ENCODE measurements at regions not wholly inside any gene's neighbourhood (a gene's known extent, or its start where the extent isn't known, plus 50 kb on each side); places are given as distances from the start of the nearest gene placed in this dataset.

DNA sequence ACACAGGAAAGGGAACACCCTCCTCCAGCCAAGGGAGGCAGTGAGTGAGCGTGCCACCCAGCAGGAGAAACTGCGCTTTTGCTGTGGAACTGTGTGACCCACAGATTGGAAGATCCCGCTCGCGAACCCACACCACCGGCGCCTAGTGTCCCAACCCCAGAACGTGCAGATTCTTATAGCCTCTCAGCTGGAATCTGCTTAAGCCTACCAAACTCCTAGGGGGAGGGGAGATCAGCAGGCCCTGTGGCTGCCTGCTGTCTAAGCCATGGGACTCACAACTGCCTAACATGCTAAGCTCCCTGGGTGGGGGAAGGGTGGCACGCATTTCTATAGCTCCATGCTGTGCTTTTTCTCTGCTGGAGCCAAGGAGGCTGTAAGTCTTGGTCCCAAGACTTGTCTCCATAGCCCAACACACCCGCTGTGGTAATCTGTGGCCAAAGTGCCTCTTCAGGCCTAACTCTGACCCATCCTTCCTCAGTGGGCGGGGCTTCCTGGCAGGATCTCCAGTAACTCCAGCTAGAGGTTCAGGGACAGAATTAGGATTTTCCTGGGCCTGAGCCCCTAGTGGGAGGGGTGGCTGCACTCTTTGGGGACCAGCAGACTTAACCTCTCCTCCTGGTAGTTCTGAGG is 485.0 kb downstream of the TAF11L14 start:
- DNase-seq: no peak

DNA sequence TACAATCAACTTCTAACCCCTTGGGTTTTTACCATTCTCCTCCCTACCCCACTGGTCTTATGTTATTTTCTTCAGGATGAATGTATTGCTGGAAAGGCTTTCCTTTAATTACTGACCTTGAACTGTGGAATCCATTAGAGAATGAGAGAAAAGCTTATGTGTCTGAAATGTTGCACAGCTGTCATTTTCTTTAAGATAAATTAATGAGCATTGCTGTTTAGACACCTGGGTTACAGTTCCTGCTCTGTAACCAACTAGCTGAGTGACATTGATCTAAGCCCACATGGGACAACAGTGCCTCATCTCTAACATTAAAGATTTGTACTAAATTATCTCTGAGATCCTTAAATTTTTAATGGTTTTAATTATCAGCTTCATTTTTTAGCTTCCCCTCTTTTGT is 507.0 kb downstream of the TAF11L14 start:
- no peak for DNase-seq

DNA sequence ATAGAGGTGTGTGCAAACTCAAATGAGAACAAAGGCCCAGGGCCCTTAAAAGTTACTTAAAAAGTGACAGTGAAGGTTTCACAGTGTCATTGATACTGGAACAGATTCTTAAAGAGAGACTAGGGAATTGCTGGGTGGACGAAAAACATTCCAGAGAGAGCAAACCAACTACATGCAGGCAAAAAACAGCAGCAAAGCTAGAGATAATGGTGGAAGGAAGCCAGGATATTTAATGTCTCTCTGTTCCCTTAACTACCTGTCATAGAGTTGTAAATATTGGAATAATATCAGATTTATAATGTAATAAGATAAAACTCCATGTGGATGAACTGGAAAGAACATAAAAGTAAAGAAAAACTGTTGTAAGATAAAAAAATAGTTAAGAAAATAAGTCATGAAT is 508.6 kb downstream of the TAF11L14 start:
- no peak for DNase-seq

DNA sequence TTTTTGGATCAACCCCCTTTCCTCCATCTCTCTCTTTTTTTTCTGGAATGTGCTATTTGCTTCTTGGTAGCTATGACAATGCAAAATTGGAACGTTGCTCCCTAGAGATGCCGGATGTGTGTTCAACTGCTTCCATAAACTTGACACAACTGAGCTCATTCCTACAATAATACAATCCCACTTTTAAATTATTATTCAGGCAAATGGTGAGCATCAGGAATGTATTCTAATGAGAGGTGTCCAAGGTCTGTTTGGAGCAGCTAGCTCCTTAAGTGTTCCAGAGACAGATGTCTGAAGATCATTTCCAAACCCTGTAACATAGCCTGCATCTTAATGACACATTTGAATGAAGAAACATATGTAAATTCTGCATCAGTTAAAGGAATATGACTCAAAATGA is 518.4 kb downstream of the TAF11L14 start:
- no peak for DNase-seq

DNA sequence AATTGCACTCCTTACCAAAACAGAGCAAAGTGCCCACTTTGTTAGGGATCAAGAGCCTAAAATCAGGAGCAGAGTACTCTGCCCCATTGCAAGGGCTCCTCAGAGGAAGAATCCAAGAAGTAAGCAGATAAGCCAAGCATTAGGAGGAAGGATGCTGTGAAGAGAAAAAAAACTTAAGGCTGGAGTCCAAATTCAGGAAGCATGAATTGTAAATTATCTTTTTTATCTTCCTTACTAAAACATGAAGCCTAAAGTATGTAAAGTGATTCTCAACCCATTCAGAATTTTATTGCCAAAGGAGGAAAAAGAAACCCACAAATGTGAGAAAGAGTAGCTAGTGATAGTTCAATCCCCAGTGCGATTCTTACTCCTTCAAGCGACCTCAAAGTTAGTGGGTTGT is 523.9 kb downstream of the TAF11L14 start:
- DNase-seq: no peak

DNA sequence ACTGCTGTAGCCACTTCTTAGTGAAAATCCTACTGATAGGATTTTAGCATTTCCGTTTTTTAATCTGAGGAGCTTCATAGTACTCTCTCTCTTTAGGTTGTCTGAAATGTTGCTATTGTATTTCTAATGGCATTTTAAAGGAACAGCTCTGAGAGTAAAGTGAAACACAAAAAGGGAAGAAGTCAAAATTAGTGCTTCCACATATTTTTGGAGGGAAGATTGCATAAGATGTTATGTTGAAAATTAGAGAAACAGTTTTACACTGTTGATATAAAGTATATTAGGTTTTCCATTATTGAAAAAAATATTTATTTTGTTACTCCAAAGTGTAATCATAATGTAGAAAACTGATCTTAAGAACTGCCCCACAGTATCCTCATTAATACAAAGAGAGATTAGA is 525.1 kb downstream of the TAF11L14 start:
- DNase-seq: no peak

DNA sequence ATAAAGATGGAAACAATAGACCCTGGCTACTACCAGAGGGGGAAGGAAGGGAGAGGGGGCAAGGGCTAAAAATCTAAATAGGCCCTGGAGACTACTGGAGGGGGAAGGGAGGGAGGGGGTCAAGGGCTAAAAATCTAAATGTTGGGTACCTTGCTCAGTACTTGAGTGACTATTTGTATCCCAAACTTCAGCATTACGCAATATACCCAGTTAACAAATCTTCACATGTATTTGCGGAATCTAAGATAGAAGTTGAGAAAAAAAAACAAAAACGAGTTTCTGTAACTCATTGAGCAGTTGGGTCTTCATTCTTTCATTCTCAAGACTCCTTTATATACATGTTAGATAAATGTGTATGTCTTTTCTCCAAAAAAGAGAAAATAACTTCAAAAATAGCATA is 537.4 kb downstream of the TAF11L14 start:
- DNase-seq: no peak

DNA sequence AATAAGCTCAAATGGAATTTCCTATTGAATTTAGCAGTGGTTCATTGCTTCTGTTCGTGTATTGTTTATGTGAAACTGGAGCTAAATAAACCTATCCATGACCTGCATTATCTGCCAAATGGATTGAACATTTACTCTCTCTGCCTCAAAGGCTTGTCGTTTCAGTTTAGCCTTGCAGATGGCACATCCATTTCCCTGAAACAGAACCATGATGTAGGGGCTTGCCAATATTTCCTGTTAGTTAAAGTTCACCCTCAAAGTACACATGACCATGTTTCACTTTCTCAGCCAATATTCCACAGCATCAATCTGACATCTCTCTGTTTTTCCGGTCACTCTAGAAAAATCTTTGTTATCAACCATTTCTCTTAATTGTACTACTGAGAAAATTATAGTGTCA is 545.3 kb downstream of the TAF11L14 start:
- no peak for DNase-seq

DNA sequence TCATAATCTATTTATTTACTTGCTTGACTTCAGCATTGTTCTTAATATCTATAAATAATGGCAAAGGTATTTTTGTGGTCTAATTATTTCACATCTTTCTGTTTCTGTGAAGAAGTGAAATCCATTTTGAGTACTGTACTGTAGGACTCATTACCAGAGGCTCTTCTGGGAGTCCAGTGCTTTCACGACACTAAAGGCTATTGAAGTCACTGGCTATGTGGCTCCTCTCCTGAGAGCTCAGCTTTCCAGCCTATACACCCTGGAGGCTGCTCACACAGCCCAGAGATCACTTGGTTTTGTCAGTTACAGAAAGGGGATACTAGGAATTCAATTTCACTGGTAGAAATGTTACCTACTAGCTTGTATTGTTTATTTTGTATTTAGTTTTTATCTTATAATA is 547.3 kb downstream of the TAF11L14 start:
- DNase-seq: no peak

DNA sequence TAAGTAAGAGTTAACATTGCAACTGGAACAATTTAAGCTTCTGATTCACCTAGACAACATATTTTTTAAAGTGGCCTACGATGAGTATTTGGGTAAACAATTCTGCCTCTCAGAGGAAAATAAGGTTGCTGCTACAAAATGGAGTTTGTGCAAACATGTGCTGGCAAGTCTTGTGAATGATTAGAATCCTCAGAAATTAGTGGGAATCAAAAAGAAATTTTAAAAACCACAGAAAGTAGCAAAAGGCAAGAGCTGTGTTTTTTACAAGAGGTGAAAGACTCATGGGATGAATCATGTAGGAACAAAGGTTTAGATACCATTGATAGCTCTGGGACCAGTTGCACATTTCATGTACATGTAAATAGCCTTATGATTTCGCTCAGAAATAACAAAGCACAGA is 561.6 kb downstream of the TAF11L14 start:
- no peak for DNase-seq

DNA sequence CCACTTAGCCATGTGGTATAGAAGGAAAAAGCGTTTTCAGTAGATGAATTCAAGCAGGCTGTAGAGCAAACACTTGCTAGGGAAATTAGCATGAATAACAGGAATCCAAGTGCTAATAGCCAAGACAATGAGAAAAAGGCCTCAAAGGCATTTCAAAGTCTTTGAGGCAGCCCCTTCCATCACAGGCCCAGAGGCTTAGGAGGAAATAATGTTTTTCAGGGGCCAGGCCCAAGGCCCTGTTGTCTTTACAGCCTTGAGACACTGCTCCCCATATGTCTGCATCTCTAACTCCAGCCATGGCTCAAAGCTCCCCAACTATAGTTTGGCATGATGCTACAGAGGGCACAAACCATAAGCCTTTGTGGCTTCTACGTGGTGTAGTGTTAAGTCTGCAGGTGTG is 563.5 kb downstream of the TAF11L14 start:
- DNase-seq: no peak

DNA sequence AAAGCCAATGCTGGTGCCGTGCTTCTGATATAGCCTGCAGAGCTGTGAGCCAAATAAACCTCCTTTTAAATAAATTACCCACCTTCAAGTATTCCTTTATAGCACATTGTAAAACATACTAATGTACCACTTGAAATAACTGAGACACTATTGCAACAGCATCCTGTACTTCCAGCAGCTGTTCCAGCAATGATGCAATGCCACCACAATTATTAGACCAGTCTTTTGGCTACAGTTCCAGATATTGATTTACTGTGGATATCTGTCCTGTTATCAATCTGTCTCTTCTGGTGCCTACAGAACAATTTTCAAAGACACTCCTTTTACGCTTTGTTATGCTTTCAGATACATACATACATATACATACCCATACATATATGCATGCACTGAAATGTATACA is 567.9 kb downstream of the TAF11L14 start:
- DNase-seq: no peak

DNA sequence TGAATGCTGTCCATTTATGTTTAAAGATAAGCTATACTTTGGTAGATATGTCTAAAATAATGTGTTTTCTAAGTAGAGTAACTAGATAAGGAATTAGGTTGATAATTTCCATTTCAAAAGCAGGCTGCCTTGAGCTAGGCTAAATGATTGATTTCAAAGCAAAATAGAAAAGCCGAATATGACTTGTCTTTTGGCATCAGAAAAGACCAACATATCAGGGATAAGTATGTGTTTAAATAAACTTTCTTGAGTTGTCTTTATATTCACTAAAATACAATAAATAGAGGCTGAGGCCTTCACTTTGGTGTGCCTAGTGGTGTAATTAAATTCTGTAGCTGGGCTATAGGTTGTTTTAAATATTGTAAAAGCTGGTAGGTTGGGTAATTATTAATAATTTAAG is 569.0 kb downstream of the TAF11L14 start:
- DNase-seq: no peak

DNA sequence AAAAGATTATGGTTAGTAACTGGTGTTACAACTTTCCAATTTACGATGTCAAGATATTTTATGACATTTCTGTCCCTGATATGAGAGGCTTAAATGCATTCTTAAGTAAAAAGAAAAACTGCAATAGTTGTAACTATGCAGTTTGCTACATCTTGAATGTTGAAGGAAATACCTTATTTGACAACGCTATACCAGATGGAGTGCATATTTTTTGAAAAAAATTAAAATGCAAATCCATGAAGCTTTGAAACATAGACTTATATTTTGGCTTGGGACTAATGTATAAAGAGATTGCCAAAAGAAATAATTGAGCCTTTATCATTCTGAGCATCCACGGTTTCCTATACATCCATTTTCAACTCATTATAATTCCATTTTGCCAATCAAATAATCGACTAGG is 579.4 kb downstream of the TAF11L14 start:
- no peak for DNase-seq

DNA sequence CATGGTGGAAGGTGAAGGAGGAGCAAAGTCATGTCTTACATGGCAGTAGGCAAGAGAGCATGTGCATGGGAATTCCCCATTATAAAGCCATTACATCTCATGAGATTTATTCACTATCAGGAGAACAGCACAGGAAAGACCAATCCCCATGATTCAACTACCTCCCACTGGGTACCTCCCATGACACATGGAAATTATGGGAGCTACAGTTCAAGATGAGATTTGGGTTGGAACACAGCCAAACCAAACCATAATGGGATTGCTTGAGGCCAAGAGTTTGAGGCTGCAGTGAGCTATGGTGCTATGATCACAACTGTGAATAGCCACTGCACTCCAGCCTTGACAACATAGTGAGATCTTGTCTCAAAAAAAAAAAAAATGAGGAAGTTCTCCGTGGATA is 581.8 kb downstream of the TAF11L14 start:
- no peak for DNase-seq

DNA sequence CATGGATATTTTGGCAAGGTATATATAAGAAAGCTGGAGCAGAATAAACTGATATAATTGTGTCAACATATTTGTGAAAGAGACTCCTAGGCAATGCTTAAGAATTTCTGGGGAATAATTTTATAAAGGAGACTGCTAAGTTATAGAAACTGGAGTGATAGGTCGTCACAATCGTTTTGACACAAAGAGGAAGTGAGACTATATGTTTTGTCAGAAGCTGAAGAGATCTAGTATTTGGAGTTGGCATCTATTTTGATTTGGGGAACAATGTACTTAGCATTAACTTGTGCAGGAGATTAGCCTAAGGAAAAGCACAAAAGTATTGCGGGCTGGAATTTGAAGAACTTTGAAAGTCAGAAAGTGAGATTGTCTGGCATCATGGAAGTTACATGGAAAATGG is 582.5 kb downstream of the TAF11L14 start:
- DNase-seq: no peak

DNA sequence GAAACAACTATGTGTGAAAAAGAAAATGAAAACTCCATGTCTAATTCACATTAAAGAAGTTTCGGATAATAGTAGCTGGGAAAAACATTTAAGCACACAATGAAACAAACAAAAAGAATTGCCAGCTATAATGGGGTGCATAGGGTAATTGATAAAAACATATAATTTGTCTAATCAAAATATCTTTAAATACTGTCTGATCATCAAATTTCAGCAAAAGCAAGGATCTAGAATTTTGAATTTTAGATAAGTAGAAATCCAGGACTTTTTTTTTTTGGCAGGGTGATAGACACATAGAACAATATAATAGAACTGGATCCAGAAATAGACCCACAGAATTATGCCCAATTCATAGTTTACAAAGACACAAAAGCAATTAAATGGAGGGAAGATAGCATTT is 585.0 kb downstream of the TAF11L14 start:
- no peak for DNase-seq

DNA sequence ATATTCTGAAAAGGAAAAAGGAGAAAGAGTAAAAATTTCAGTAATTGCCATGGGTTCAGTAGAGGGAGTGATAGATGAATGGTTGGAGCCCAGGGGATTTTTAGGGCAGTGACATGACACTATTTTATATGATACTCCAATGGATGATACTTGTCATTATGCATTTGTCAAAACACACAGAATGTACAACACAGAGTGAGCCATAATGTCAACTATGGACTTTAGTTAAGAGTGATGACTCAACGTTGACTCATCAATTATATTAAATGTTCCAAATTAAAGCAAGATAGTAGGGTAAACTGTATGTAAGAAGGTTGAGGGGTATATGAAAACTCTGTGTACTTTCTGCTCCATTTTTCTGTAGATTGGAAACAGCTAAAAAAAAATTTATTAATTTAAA is 586.4 kb downstream of the TAF11L14 start:
- no peak for DNase-seq

DNA sequence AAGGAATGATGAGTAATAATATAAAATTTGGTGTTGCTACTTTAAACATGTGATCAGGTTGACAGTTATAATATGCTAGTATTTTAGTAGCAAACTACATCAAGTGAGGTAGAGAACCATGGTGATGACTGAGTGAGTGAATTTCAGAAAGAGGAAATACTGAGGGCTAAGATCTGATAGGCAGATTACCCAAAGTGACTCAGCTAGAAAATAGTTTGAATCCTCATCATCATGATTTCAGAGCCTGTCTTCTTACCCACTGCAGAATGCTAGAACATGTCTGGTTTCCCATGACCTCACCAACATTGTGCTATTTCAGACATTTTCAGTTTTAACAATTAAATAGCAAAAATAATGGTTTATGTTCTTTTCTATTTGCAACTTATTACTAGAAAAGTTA is 602.1 kb downstream of the TAF11L14 start:
- no peak for DNase-seq

DNA sequence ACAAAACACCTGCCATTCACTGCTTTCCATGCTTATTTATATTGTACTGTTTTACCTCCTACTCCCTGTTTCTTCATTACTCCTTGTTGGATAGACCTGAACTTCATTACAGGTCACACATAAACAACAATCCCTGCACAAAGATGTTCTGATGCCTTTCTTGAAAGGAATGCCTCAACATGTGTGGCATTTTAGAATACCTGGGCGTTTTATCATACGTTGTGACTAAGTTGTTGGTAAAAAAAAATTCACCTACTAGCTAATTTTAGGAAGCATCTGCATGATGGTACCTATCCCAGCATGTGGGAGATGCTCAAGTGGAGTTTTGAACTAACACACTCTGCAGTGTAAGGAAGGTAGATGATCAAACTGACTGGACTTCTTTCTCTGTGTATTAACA is 604.1 kb downstream of the TAF11L14 start:
- no peak for DNase-seq

DNA sequence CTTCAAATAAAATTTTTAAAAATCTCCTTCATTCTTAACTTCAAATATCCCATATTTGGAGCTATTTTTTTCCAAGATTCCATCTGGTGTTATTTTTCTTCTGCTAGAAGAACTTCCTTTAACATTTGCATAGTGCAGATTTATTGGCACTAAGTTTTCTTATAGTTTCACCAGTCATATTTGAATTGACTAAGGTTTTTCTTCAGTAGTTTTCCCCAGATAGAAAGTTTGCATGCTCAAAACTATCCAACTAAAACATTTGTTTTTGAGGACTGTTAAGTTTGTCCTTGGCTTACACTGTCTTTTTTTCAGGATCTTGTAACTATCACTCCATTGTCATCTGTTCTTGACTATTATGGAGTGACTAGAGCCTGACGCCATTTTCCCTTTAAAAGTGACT is 606.7 kb downstream of the TAF11L14 start:
- DNase-seq: no peak

DNA sequence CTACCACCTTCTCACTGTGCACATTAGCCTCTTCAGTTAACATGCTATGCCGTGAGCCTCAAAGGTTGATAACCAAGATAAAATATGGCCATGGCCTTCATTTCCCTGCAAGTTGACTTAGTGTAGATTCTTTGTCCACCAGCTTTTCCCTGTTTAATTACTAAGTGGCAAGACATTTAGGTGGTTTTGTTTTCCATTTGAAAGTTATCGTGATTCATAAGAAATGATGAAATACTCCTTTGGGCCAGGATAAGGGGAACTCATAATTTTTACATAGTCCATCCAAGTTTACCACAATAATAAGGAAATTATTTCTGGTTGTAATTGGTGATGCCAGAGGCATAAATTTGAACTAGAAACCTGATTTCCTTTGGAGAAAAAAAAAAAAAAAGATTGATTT is 609.6 kb downstream of the TAF11L14 start:
- no peak for DNase-seq

DNA sequence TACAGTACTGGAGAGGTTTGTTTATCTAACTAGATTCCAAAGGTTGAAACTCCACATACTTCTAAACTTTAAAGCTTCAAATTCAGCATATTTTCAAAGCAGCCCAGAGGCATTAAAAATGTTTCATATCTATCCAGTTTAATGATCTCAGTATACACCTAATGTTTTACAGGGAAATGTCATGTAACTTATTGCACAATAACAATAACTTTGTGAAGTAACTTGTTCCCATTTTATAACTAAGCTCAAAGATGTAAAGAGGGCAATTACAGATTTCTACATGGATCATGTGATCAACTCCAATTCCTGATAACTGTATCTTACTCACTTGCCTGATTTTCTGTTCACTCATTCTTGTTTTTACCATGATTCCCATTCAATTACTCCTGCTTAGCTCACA is 610.0 kb downstream of the TAF11L14 start:
- DNase-seq: no peak

DNA sequence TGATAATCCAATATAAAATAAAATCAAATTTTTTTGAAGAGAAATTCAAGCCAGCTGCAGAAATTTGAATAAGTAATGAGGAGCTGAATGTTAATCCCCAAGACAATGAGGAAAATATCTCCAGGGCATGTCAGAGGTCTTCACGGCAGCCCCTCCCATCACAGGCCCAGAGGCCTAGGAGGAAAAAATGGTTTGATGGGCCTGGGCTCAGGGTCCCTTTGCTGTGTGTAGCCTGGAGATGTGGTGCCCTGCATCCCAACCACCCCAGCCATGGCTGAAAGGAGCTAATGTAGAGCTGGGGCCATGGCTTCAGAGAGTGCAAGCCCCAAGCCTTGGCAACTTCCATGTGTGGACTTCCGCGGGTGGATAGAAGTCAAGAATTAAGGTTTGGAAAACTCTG is 618.3 kb downstream of the TAF11L14 start:
- DNase-seq: no peak

DNA sequence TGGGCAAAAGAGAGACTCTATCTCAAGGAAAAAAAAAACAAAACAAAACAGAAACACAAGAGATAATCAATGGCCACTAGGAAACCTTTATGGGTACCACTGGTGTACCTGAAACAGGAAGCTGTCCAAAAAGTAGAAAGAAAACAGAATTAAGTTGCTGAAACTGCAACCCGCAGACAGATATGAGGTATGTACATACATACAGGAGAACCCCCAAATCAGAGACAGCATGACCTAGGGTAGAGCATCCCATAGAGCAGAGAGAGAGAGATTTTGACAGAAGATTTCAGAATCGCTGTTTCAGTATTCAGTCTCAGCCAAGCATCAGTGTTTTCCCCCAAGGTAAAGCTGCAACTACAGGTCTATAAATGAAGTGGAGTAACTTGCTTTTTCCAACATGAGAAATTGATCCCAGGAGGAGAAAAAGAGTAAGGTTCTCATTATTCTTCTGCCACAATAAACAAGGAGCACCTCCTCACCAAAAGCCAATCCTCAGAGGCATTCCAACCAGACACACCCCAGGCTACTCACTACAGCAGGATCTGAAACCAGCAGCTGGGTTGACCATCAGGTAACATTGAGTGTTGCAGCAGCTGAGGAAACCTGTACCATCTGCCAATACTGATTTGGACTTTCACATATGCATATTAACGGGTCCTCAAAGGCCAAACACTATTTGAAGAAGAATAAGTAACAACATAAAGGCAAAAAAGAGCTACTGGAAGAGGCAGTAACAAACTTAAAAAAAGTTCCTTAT is 630.0 kb downstream of the TAF11L14 start:
- no peak for DNase-seq

All from stimulated activated CD4-positive, alpha-beta T cell treated with anti-CD3 and anti-CD28 coated beads, Interleukin-12 subunit alpha, Interleukin-12 subunit beta, amount 100 ng/mL, for 4 hours (primary cell).